Colon (tissue), 2 donors: ENCODE measurements at regions not wholly inside any gene's neighbourhood (a gene's known extent, or its start where the extent isn't known, plus 50 kb on each side); places are given as distances from the start of the nearest gene placed in this dataset.
"Not testable (repeated sequence)": the region's sequence is repeated elsewhere in the genome, so short reads cannot be mapped to it uniquely, and the experiment has no call there.

Experiments used
- FAIRE-seq: peaks from 2 replicates; lab custom pipeline; 2012; peaks lifted over from hg19 to GRCh38; lab: Jason Lieb, UNC
- donor health status: control.
- donor health status: control.

GRCh38 chr4:104129243-104129642, 365.5 kb downstream of the CXXC4 start:
- FAIRE-seq = no peak

GRCh38 chr4:104128850-104129213, 365.9 kb downstream of the CXXC4 start:
- no peak for FAIRE-seq

- FAIRE-seq = no peak
Observed at GRCh38 chr4:104128031-104128849, 366.5 kb downstream of the CXXC4 start.

GRCh38 chr4:104123021-104123420, 371.7 kb downstream of the CXXC4 start:
- no peak for FAIRE-seq

GRCh38 chr4:104117776-104118175, 376.9 kb downstream of the CXXC4 start:
- no peak for FAIRE-seq

- no peak for FAIRE-seq
Observed at GRCh38 chr4:104113850-104114249, 380.8 kb downstream of the CXXC4 start.

- FAIRE-seq = no peak
Observed at GRCh38 chr4:104099141-104099540, 379.4 kb upstream of the TACR3 start.

GRCh38 chr4:104093247-104093646, 373.5 kb upstream of the TACR3 start:
- no peak for FAIRE-seq

GRCh38 chr4:104073229-104073628, 353.4 kb upstream of the TACR3 start:
- no peak for FAIRE-seq

GRCh38 chr4:104066533-104066932, 346.7 kb upstream of the TACR3 start:
- FAIRE-seq = no peak

- no peak for FAIRE-seq
Observed at GRCh38 chr4:104064646-104065577, 345.1 kb upstream of the TACR3 start.

- FAIRE-seq = no peak
Observed at GRCh38 chr4:104063341-104063740, 343.6 kb upstream of the TACR3 start.

GRCh38 chr4:104044369-104044768, 324.6 kb upstream of the TACR3 start:
- no peak for FAIRE-seq

GRCh38 chr4:104032896-104033295, 313.1 kb upstream of the TACR3 start:
- no peak for FAIRE-seq

- no peak for FAIRE-seq
Observed at GRCh38 chr4:104025251-104025650, 305.5 kb upstream of the TACR3 start.

GRCh38 chr4:104022831-104023230, 303.0 kb upstream of the TACR3 start:
- FAIRE-seq = no peak

GRCh38 chr4:104022226-104022625, 302.4 kb upstream of the TACR3 start:
- FAIRE-seq = no peak

- no peak for FAIRE-seq
Observed at GRCh38 chr4:104020641-104021040, 300.9 kb upstream of the TACR3 start.

- no peak for FAIRE-seq
Observed at GRCh38 chr4:104017213-104017612, 297.4 kb upstream of the TACR3 start.

GRCh38 chr4:104015680-104016079, 295.9 kb upstream of the TACR3 start:
- no peak for FAIRE-seq

- FAIRE-seq = no peak
Observed at GRCh38 chr4:104010722-104011121, 290.9 kb upstream of the TACR3 start.

- FAIRE-seq = not testable (repeated sequence)
Observed at GRCh38 chr4:104002318-104002717, 282.5 kb upstream of the TACR3 start.

- no peak for FAIRE-seq
Observed at GRCh38 chr4:103998756-103999155, 279.0 kb upstream of the TACR3 start.
